K562 (cell line): ENCODE measurements at regions not wholly inside any gene's neighbourhood (a gene's known extent, or its start where the extent isn't known, plus 50 kb on each side); places are given as distances from the start of the nearest gene placed in this dataset.
"Not testable (repeated sequence)": the region's sequence is repeated elsewhere in the genome, so short reads cannot be mapped to it uniquely, and the experiment has no call there.

Experiments
- ATAC-seq: fragments of 200-7000 bp; cut with Tn5 transposase; 3 replicates; pipeline ENCODE4 v1.9.1; 2020; ENCODE audit warnings: moderate library complexity
- BruUV-seq: library from RNA; stranded (reverse); fragments of 400-500 nt; replicated peaks from 2 replicates; lab custom pipeline; 2021; lab: Mats Ljungman, UMichigan
- CTCF ChIA-PET: fragments of 300-600 bp; formaldehyde crosslinking; extraction: SDS; loops from one replicate; lab custom pipeline; 2021; ENCODE audit warnings: low intra/inter-chr PET ratio; lab: Yijun Ruan, JAX
- POLR2A ChIA-PET: fragments of 300-600, 350-650 bp; sonication (Branson Sonifier 250); formaldehyde crosslinking; extraction: SDS; loops from one replicate; lab custom pipeline; 2021; ENCODE audit warnings: antibody characterized with exemption, inconsistent platforms; lab: Yijun Ruan, JAX
- DNase-seq, 4 experiments: peaks; one replicate each; pipeline versions ENCODE4 v3.0.0 to v3.0.0-alpha.2; 2011 to 2018; ENCODE audit warnings: low spot score in 3 of 4, mixed read lengths in 3 of 4; ENCODE audit errors: extremely low read depth in 1 of 4
- FAIRE-seq: peaks from 2 replicates; lab custom pipeline; 2011; peaks lifted over from hg19 to GRCh38; lab: Jason Lieb, UNC
- H2AFZ ChIP-seq: 2 replicates; pipeline ENCODE4 v1.6.0; 2011; ENCODE audit warnings: low read depth, low read length, control low read depth, inconsistent platforms
- H3K27ac ChIP-seq: fragments of 200-600 bp; 3 replicates; pipeline ENCODE4 v1.8.0; 2011; ENCODE audit warnings: low read depth, mild to moderate bottlenecking, control low read depth, inconsistent platforms, low read length, moderate library complexity, mixed read lengths; ENCODE audit errors: extremely low read depth
- H3K27me3 ChIP-seq, 2 experiments: fragments of 300-600 bp in 1 of 2; 2 replicates in 1 of 2; 3 replicates in 1 of 2; pipeline versions ENCODE4 v1.6.0 to v1.8.0; 2011; ENCODE audit warnings: inconsistent platforms in 2 of 2, low read length in 2 of 2, mild to moderate bottlenecking in 1 of 2, mixed read lengths in 1 of 2, moderate library complexity in 1 of 2; ENCODE audit not compliant: control insufficient read depth in 2 of 2, insufficient read depth in 2 of 2
- H3K36me3 ChIP-seq: fragments of 300-600 bp; 3 replicates; pipeline ENCODE4 v1.8.0; 2011; ENCODE audit warnings: mild to moderate bottlenecking, low read length, inconsistent platforms; ENCODE audit not compliant: control insufficient read depth, insufficient read depth
- H3K4me1 ChIP-seq, 2 experiments: fragments of 200-600 bp in 1 of 2; replicated peaks in 1 of 2; 2 replicates in 1 of 2; 3 replicates in 1 of 2; pipeline versions ENCODE4 v1.5.1 to v1.8.0; 2011; ENCODE audit warnings: inconsistent platforms in 2 of 2, low read length in 2 of 2, mild to moderate bottlenecking in 1 of 2, mixed read lengths in 1 of 2, moderate library complexity in 1 of 2; ENCODE audit not compliant: control insufficient read depth in 2 of 2, insufficient read depth in 2 of 2
- H3K4me2 ChIP-seq: 2 replicates; pipeline ENCODE4 v1.6.1; 2011; ENCODE audit warnings: low read length, control low read depth, inconsistent platforms, mixed read lengths; ENCODE audit not compliant: insufficient read depth
- H3K4me3 ChIP-seq: fragments of 200-600 bp; sonication (generic), shearing (Covaris generic); 2 replicates; pipeline ENCODE4 v1.5.1; 2016; ENCODE audit warnings: control low read depth, inconsistent platforms
- H3K79me2 ChIP-seq: fragments of 200-600 bp; 3 replicates; pipeline ENCODE4 v1.8.0; 2011; ENCODE audit warnings: low read length, inconsistent platforms; ENCODE audit not compliant: control insufficient read depth, insufficient read depth
- H3K9ac ChIP-seq, 2 experiments: 2 replicates each; pipeline versions ENCODE4 v1.6.0 to v1.6.1; 2011; ENCODE audit warnings: low read depth in 2 of 2, low read length in 2 of 2, control low read depth in 1 of 2, inconsistent platforms in 1 of 2, mild to moderate bottlenecking in 1 of 2, mixed read lengths in 1 of 2; ENCODE audit not compliant: insufficient read depth in 1 of 2
- H3K9me1 ChIP-seq: one replicate; pipeline ENCODE4 v1.6.0; 2011; ENCODE audit warnings: inconsistent platforms, mild to moderate bottlenecking, low read length, moderate library complexity; ENCODE audit not compliant: control insufficient read depth, insufficient read depth
- H3K9me3 ChIP-seq: replicated peaks from 2 replicates; pipeline ENCODE4 v1.5.1; 2011; ENCODE audit warnings: low read depth, low read length, inconsistent platforms; ENCODE audit not compliant: control insufficient read depth, insufficient read depth
- H4K20me1 ChIP-seq: replicated peaks from 2 replicates; pipeline ENCODE4 v1.6.1; 2011; ENCODE audit warnings: low read length, inconsistent platforms, mixed read lengths; ENCODE audit not compliant: control insufficient read depth, insufficient read depth
- ETV1 ChIP-seq: fragments of 450-650 bp; conservative IDR thresholded peaks from 2 replicates; pipeline ENCODE4 v1.6.1; 2016; ENCODE audit warnings: missing genetic modification characterization, control low read depth, low read depth, missing compliant biosample characterization
- RCOR1 ChIP-seq, 2 experiments: IDR thresholded peaks; 2 replicates each; pipeline ENCODE4 v1.6.1; 2012; ENCODE audit warnings: low read depth in 2 of 2, low read length in 2 of 2, borderline replicate concordance in 1 of 2, improper control_type of control experiment in 1 of 2
- SIX5 ChIP-seq, 2 experiments: IDR thresholded peaks; 2 replicates each; pipeline ENCODE4 v1.6.1; 2011; ENCODE audit warnings: low read length in 2 of 2, borderline replicate concordance in 1 of 2, low read depth in 1 of 2, mild to moderate bottlenecking in 1 of 2, moderate library complexity in 1 of 2; ENCODE audit not compliant: insufficient read depth in 1 of 2
- SREBF2 ChIP-seq: sonication (generic); formaldehyde crosslinking; IDR thresholded peaks from 2 replicates; pipeline ENCODE4 v1.4.0; 2020; ENCODE audit warnings: mild to moderate bottlenecking, missing genetic modification reagents
- WGBS: fragments of 100-300 bp; shearing (Covaris generic); methylation state at CpG from one replicate; pipeline ENCODE4 v1.1.6; 2016; ENCODE audit warnings: low coverage, mixed read lengths; ENCODE audit not compliant: insufficient coverage; ENCODE audit errors: missing lambda C conversion rate; 5-methylcytosine and 5-hydroxymethylcytosine counted together
- in situ Hi-C: fragments of 300-500 bp; cut with MboI; formaldehyde crosslinking; loops from 4 replicates; pipeline ENCODE4 v1.15.0; 2018; ENCODE audit warnings: inconsistent platforms, mixed read lengths
- intact Hi-C: fragments of 100-400 bp; cut with micrococcal nuclease; formaldehyde crosslinking; loops from 2 replicates; pipeline ENCODE4 v1.14.2; 2022

DNA sequence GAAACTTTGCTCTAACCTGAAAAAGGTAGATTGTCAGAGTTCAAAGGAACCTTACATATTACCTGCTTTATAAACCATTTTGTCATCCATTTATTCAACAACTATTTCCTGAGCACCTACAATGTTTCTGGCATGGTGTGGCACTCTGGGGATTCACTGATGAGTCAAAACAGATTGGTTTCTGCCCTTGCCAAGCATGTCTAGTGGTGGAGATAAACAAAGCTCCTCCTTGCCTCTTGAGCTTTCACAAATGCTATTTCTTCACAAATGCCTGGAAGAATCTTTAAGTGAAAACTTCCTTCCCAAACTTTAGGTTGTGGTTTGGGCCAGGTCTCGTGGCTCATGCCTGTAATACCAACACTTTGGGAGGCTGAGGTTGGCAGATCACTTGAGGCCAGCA, 85.1 kb upstream of the RELN start:
- in situ Hi-C loops (no loop called here), intact Hi-C loops (no loop called here)
- TF ChIP-seq ETV1 (no peak), SREBF2 (CRISPR knock-in tag) (no peak), RCOR1 (IDR thresholded peaks at IDR 0.05; ENCODE audit: borderline replicate concordance in 1 of 2, low read depth in 2 of 2, low read length in 2 of 2) (no peak), SIX5 (IDR thresholded peaks at IDR 0.05; ENCODE audit: borderline replicate concordance in 1 of 2, insufficient read depth in 1 of 2, low read depth in 1 of 2, low read length in 2 of 2) (no peak)
- no peak overlapping the region for H3K27ac ChIP-seq
- no peak overlapping the region for H3K9ac ChIP-seq
- H3K4me3 ChIP-seq: no peak overlapping the region
- H3K4me2 ChIP-seq: no peak overlapping the region
- H3K4me1 ChIP-seq: no peaks in the 10 kb centered on the region; a peak in 2 of 5 replicates
- no peaks in the 10 kb centered on the region for H3K79me2 ChIP-seq
- H3K36me3 ChIP-seq: no peaks in the 10 kb centered on the region
- no peaks in the 10 kb centered on the region for H4K20me1 ChIP-seq
- FAIRE-seq: no peak
- no peak for ATAC-seq
- POLR2A ChIA-PET: no interaction called here
- H2AFZ ChIP-seq: peak overlapping the region; percentile 23; the same call in 1 of the 2 replicates
- 33% methylated on average over 1 of the region's 1 CpG for WGBS
- H3K9me3 ChIP-seq: 0 out of 2 replicates have a peak, but pooled peaks cover 3% of the 10 kb centered on the region
- BruUV-seq: no TSS peak
- DNase-seq: no peak
- no peaks in the 10 kb centered on the region for H3K27me3 ChIP-seq
- no peaks in the 10 kb centered on the region for H3K9me1 ChIP-seq
- CTCF ChIA-PET: no interaction called here

DNA sequence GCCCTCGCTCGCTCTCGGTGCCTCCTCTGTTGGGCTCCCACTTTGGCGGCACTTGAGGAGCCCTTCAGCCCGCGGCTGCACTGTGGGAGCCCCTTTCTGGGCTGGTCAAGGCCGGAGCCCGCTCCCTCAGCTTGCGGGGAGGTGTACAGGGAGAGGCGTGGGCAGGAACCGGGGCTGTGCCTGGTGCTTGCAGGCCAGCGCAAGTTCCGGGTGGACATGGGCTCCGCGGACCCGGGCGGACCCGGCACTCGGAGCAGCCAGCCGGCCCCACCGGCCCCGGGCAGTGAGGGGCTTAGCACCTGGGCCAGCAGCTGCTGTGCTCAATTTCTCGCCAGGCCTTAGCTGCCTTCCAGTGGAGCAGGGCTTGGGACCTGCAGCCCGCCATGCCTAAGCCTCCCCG, 82.2 kb upstream of the RELN start:
- CTCF ChIA-PET, H3K4me1 ChIP-seq, H3K9me1 ChIP-seq, POLR2A ChIA-PET, in situ Hi-C loops, DNase-seq, H3K36me3 ChIP-seq, H3K79me2 ChIP-seq, H3K9ac ChIP-seq, H3K27me3 ChIP-seq, intact Hi-C loops, H3K9me3 ChIP-seq, H4K20me1 ChIP-seq, ATAC-seq, H2AFZ ChIP-seq, FAIRE-seq, BruUV-seq, H3K27ac ChIP-seq, H3K4me3 ChIP-seq, H3K4me2 ChIP-seq: not testable (repeated sequence)
- WGBS: 68% methylated on average over 15 of the region's 25 CpGs
